ENCODE measurements at regions not wholly inside any gene's neighbourhood (a gene's known extent, or its start where the extent isn't known, plus 50 kb on each side); places are given as distances from the start of the nearest gene placed in this dataset.

DNA sequence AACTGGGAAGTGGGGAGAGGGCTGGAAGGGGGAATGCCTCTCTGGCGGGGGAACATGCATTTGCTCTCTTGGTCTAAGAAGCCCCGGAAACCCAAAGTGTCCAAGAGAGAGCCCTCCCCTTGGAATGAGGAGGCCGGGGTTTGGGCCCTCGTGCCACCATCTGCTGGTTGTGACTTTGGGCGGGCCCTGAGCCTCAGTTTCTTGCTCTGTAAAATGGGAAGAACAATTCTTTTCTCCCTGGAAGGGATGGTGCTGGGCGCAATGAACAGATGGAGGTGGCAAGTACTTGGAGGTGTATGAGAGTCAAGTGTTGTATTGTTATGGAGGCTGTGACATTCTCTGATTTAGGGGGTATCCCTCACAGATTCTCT is 69.9 kb upstream of the TARDBP start:
- H3K27ac ChIP-seq: no peak overlapping the region
- TF ChIP-seq, protein P1, sequence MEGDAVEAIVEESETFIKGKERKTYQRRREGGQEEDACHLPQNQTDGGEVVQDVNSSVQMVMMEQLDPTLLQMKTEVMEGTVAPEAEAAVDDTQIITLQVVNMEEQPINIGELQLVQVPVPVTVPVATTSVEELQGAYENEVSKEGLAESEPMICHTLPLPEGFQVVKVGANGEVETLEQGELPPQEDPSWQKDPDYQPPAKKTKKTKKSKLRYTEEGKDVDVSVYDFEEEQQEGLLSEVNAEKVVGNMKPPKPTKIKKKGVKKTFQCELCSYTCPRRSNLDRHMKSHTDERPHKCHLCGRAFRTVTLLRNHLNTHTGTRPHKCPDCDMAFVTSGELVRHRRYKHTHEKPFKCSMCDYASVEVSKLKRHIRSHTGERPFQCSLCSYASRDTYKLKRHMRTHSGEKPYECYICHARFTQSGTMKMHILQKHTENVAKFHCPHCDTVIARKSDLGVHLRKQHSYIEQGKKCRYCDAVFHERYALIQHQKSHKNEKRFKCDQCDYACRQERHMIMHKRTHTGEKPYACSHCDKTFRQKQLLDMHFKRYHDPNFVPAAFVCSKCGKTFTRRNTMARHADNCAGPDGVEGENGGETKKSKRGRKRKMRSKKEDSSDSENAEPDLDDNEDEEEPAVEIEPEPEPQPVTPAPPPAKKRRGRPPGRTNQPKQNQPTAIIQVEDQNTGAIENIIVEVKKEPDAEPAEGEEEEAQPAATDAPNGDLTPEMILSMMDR (conservative IDR thresholded peaks at IDR 0.05; ENCODE audit: low read depth, low read length): no peak
- no peaks in the 10 kb centered on the region for H3K36me3 ChIP-seq (ENCODE audit: insufficient read depth)
- H3K9ac ChIP-seq: no peak overlapping the region
- H3K4me2 ChIP-seq: no peak overlapping the region
- H2AFZ ChIP-seq (ENCODE audit: low read depth): no peak overlapping the region
- no peaks in the 10 kb centered on the region for H3K79me2 ChIP-seq (ENCODE audit: insufficient read depth, low read depth)
- peaks cover 91% of the 10 kb centered on the region for H3K27me3 ChIP-seq (ENCODE audit: insufficient read depth, low read depth)
- H3K4me3 ChIP-seq (IDR thresholded peaks at IDR 0.05; ENCODE audit: insufficient read depth, low read depth, low read length): no peak overlapping the region
- no peaks in the 10 kb centered on the region for H4K20me1 ChIP-seq (ENCODE audit: insufficient read depth)
- H3K4me1 ChIP-seq (ENCODE audit: low read depth, poor library complexity, severe bottlenecking): peaks cover 33% of the 10 kb centered on the region

DNA sequence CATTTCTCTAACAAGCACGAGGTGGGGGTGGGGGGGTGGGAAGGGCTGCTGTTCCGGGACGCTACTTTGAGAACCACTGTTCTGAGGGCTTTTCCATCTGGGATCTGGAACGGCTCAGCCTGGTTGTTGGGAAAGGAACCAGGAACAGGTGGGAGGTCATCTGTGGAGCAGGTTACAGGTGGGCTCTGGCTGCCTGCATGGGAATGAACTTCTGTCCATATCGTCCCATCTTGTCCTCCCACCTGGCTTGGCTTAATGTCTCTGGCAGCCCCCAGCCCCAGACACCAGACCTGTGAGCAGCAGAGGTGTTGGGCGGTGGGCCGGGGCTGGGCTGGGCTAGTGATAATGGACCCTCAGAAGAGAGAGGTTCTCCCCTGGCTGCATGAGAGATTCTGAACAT is 69.4 kb upstream of the TARDBP start:
- H3K27ac ChIP-seq: no peak overlapping the region
- H4K20me1 ChIP-seq (ENCODE audit: insufficient read depth): no peaks in the 10 kb centered on the region
- TF ChIP-seq, protein P1 (conservative IDR thresholded peaks at IDR 0.05; ENCODE audit: low read depth, low read length): no peak
- no peak overlapping the region for H3K4me2 ChIP-seq
- H3K4me3 ChIP-seq (IDR thresholded peaks at IDR 0.05; ENCODE audit: insufficient read depth, low read depth, low read length): no peak overlapping the region
- no peaks in the 10 kb centered on the region for H3K36me3 ChIP-seq (ENCODE audit: insufficient read depth)
- H3K9ac ChIP-seq: no peak overlapping the region
- H3K4me1 ChIP-seq (ENCODE audit: low read depth, poor library complexity, severe bottlenecking): peaks cover 33% of the 10 kb centered on the region
- peaks cover 91% of the 10 kb centered on the region for H3K27me3 ChIP-seq (ENCODE audit: insufficient read depth, low read depth)
- H3K79me2 ChIP-seq (ENCODE audit: insufficient read depth, low read depth): no peaks in the 10 kb centered on the region
- no peak overlapping the region for H2AFZ ChIP-seq (ENCODE audit: low read depth)

DNA sequence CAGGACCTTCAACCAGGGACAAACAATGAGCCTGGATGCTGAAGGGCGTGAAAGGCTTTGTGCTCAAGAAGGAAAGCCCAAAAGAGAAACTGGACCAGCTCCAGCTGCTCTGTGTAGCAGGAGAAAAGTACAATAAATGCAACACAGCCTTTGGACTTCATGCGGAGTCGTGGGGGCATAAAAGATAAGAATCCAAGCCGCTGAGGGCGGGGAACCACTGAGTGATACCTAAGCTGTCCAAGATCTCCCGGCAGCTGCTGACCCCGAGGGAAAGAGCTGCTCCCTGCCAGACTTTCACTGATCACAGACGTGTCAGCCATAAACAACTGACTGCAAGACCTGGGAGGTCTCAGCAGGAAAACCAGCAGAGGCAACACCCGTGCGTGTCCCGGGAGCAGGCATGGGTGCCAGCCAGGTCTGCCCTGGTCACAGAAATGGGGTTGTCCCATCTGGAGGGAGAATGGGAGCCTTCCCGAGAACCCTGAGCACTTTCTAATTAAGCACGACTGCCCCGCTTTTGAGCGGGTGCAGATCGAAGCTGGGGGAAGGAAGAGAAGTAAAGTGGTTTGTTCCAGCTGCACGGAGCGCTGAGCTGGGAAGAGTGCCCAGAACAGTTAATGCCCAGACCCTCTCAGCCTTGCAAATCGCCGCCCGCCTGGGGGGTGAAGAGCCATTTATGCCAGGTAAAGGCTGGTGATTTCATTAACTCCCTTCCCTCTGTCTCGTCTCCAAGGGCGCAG is 68.3 kb upstream of the TARDBP start:
- no peaks in the 10 kb centered on the region for H3K79me2 ChIP-seq (ENCODE audit: insufficient read depth, low read depth)
- no peaks in the 10 kb centered on the region for H4K20me1 ChIP-seq (ENCODE audit: insufficient read depth)
- H3K4me1 ChIP-seq (ENCODE audit: low read depth, poor library complexity, severe bottlenecking): peaks cover 31% of the 10 kb centered on the region
- no peak overlapping the region for H3K4me3 ChIP-seq (IDR thresholded peaks at IDR 0.05; ENCODE audit: insufficient read depth, low read depth, low read length)
- H2AFZ ChIP-seq (ENCODE audit: low read depth): no peak overlapping the region
- peaks cover 86% of the 10 kb centered on the region for H3K27me3 ChIP-seq (ENCODE audit: insufficient read depth, low read depth)
- H3K4me2 ChIP-seq: no peak overlapping the region
- no peak overlapping the region for H3K9ac ChIP-seq
- TF ChIP-seq, protein P1 (conservative IDR thresholded peaks at IDR 0.05; ENCODE audit: low read depth, low read length): no peak
- no peaks in the 10 kb centered on the region for H3K36me3 ChIP-seq (ENCODE audit: insufficient read depth)
- H3K27ac ChIP-seq: no peak overlapping the region

DNA sequence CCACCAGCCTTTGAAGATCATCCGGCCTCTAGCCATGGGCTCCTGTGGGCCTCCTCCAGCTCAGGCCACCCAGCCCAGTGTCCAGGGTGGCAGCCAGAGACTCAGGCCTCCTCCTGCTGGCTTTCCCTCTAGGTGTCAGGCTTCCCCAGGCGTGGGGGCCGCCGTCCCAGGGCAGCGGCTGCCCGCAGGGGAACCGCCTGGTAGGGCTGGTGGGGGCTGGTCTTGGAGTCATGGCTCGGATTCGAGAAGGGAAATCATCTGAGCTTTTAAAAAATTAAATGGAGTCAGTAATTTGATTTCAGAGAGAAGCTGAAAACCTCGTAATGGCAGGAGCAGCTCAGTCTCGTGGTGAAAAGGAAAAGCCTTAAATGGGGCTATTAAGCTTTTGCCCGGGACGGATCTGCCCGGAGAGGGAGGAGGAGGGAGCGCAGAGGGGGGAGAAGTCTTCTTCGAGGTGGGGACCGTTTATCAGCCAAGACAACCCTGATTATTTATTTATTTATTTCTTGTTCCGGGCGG is 66.4 kb upstream of the TARDBP start:
- Histone ChIP-seq H3K4me1 (ENCODE audit: low read depth, poor library complexity, severe bottlenecking) (peaks cover 17% of the 10 kb centered on the region), H4K20me1 (ENCODE audit: insufficient read depth) (no peaks in the 10 kb centered on the region), H3K27ac (no peak overlapping the region), H3K4me3 (IDR thresholded peaks at IDR 0.05; ENCODE audit: insufficient read depth, low read depth, low read length) (no peak overlapping the region), H3K27me3 (ENCODE audit: insufficient read depth, low read depth) (peaks cover 89% of the 10 kb centered on the region), H3K79me2 (ENCODE audit: insufficient read depth, low read depth) (no peaks in the 10 kb centered on the region), H3K36me3 (ENCODE audit: insufficient read depth) (no peaks in the 10 kb centered on the region), H3K9ac (no peak overlapping the region), H3K4me2 (no peak overlapping the region), H2AFZ (ENCODE audit: low read depth) (no peak overlapping the region)
- TF ChIP-seq, protein P1 (conservative IDR thresholded peaks at IDR 0.05; ENCODE audit: low read depth, low read length): no peak

Measured in KMS-11 (cell line).